Right renal cortex interstitium (tissue), 3 donors: ENCODE measurements at regions not wholly inside any gene's neighbourhood (a gene's known extent, or its start where the extent isn't known, plus 50 kb on each side); places are given as distances from the start of the nearest gene placed in this dataset.
"Not testable (repeated sequence)": the region's sequence is repeated elsewhere in the genome, so short reads cannot be mapped to it uniquely, and the experiment has no call there.

Source experiments
- DNase-seq, 3 donors: peaks; one replicate each; pipeline ENCODE4 v3.0.0-alpha.2; 2013; ENCODE audit warnings: low read depth in 3 of 3, low spot score in 2 of 3

DNA sequence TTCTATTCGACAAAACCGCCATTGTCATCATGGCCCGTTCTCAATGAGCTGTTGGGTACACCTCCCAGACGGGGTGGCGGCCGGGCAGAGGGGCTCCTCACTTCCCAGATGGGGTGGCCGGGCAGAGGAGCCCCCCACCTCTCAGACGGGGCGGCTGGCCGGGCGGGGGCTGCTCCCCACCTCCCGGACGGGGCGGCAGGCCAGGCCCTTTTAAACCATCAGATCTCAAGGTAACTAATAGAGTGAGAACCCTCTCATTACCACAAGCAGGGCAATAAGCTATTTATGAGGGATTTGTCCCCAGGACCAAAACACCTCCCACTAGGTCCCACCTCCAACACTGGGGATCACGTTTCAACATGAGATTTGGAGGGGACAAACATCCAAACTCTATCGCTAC is 571.5 kb downstream of the INSC start:
- not testable (repeated sequence) for DNase-seq

GRCh38 chr11:15687342-15687741 is 572.6 kb downstream of the INSC start:
- no peak for DNase-seq

DNA sequence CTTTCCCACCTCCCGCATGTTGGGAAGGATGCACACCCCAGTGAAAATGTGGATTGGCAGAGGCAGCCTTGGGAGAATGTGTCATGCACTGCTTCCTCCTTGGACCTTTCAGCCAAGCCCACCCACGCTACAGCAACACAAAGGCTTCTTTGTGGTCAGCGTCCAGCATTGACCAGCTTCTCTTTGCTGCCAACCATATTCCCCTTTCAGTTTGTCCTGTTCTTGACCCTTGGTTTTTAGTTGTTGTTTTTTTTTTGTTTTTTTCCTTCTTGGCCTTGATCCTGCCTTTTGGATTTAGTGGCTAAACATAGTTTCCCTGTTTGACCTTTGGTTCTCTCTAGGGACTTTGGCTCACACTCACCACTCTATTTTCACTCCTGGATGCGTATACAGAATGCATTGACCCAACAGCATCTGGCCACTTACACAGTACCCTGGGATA is 573.6 kb downstream of the INSC start:
- no peak for DNase-seq

- DNase-seq, result no peak
Observed at GRCh38 chr11:15690320-15690719, 575.6 kb downstream of the INSC start.

DNA sequence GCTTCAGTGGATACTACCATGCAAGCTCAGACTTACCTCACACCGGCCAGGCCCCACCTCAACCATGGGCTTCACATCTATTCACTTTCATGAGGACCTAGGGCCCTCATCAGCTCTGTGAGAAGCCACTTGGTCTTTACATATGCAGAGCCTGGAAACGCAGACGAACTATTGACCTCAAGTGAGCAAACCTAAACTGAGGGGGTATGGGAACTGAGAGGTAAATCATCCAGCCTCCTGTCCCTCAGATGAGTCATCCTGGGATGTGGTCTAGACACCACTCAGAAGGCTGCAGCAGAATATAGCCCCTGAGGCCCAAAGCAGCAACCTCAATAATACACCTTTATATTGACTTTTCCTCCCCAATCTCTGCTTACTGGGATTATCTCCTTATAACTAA is 578.0 kb downstream of the INSC start:
- DNase-seq, result no peak

DNA sequence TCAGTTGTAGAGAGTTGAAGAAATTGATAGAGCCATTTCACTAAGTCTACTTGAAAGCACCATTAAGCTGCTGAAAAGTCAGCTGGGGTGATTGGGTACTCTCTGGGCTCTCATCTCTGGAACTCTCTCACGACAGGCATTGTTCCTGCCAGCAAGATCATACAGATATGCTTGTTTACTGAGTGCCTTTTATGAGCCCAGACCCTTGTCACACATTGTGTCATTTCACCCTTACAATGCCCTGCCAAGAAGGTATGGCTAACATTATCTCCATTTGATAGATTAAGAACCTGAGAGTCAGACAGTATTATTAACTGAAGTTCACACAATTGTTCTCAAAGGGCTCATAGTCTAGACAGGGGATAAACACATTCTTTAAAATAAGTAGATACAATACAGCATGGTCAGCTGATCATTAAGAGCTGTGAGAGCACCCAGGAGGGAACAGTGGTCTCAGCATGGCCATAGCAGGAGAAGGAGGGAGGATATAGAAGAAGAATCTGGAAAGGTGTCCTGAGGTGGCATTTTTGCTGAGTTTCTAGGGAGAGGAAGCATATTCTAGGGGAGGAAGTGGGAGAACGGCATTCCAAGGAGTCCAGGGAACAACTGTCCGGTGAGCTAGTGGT is 580.5 kb downstream of the INSC start:
- DNase-seq, result no peak

DNA sequence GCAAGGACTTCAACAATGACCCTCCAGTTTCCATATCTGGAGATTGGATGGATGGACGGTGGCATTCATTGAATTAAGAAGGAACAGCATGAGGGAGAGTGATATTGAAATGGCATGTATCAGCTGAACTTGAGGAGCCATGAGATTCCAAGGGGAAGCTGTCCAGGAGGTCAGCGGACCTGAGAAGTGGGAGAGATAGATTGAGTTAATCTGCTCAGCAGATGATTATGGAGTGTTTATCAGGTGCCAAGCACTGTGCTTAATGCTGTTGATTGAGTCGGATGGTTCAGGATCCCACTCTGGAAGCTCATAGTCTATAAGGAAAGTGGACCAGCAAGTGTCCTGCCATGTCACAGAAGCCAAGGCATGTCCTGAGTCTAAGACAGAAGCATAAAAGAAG is 581.3 kb downstream of the INSC start:
- no peak for DNase-seq

- DNase-seq, result no peak
Observed at GRCh38 chr11:15697437-15698236, 582.9 kb downstream of the INSC start.

GRCh38 chr11:15698855-15699254 is 584.1 kb downstream of the INSC start:
- no peak for DNase-seq

GRCh38 chr11:15699978-15700377 is 585.3 kb downstream of the INSC start:
- DNase-seq, result no peak

DNA sequence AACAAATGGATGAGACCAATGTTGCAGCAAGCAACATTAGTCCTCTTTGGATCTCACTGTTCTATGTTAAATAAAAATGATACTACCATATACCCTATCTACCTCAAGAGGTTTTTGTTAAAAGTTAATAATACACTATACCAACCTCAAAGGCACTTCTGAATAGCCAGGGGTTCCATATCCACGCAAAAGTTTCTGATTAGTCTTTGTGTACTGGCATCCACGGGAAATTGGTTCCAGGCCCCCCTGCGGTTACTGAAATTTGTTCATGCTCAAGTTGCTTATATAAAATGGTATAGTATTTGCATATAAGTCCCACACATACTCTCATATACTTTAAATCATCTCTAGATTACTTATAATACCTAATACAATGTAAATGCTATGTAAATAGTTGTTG is 585.7 kb downstream of the INSC start:
- DNase-seq, result no peak

DNA sequence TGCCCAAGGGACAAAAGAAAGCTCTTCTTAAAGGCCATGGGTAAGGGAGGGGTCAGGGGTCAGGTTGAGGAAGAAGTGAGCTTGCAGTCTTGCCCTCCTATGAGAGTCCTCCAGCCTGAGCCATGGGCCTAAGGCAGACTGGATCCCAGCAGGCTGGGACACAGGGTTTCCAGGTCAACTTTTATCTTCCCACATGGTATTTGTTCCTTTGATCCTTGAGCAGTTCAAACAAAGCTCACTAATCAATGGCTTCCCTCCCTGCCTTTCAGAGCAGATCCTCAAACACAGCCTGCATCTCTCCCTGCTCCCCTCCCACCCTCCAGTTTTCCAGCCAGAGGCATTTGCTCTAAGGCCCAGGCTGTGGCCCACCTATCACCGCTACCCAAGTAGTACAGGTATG is 589.3 kb downstream of the INSC start:
- no peak for DNase-seq

DNA sequence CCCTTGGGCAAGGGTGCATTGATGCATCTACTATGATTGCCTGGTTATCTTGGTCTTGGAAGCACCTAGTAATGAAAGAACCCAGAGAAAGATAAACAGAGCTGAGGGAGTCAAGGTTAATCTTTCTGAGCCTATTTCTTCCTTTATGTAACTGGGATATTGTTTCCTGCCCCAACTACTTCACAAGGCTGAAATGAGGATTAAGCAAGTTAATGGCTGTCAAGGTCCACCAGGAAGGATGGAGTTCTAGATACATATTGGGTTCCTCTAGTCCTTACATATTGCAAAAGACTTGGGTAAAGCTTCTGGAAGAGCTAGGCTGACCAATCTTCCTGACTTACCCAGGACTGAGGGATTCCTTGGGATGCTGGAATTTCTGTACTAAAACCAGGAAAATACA is 589.8 kb downstream of the INSC start:
- DNase-seq, result no peak

- DNase-seq, result no peak
Observed at GRCh38 chr11:15705891-15706290, 591.2 kb downstream of the INSC start.

- DNase-seq, result no peak
Observed at GRCh38 chr11:15707194-15707593, 592.5 kb downstream of the INSC start.

DNA sequence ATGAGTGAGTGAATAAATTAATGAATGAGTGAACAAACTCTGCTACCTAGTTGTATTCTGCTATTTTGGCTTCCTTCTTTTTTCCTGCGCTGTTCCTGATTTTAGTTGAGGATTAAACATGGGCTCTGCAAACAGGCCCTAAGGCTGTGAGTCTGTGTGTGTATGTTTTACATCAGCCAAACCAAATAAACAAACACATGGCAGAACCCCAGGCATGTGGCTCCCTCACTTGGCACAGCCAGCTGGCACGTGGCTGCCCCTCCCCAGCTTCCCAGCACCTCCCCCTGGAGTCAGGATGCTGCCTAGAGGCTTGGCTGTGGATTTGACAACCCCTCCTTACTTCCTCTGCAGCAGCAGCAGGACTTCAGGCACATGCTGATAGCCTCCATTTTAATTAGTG is 593.2 kb downstream of the INSC start:
- DNase-seq, result no peak

DNA sequence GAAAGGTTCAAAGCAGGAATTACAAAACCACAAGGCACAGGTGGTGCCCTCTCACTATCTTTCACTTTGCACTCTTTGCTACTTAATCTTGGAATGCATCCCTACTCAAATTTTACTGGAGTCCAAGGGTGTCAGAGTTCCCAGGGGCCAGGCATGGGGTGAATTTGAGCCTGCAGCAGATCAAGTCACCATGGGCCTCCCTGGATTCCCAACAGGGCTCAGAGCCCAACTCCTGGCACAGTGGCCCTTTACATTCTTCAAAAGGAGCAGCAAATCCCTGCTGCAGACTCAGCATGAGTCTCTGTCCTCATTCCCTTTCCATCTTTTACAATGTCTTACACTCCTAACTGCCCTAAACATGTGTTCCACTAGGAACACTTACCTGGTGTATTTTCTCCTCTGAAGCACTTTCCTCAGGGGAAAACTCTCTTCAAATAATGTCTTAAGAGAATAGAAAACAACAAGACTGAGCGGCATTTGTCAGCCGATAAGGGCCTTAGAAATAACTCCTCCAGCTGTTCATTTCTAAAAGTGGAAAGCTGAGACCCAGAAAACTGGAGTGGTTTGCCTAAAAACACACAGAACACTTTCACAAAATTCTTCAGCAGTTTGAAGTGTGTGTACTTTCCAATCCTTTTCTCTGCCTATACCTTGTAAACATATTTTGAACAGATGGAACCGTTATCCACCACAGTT is 596.0 kb downstream of the INSC start:
- no peak for DNase-seq

DNA sequence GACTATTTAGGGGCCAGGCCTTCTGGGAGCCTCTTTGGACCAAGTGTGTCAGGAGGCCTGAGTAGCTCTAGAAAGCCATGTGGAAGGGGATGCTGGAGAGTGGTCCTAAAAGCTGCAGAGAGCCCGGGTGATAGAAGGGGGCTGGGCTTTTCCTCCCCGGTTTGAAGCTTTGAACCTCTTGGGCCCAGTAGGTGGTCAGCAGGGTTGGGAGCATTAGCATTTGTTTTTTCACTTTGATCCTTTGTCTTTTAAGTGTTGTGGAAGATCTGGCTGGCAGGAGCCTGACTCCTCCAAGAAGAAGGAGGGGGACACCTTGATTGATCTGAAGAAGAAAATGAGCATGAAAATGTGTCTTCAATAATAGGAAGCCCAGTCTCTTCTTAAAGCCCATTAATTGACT is 596.6 kb downstream of the INSC start:
- no peak for DNase-seq

DNA sequence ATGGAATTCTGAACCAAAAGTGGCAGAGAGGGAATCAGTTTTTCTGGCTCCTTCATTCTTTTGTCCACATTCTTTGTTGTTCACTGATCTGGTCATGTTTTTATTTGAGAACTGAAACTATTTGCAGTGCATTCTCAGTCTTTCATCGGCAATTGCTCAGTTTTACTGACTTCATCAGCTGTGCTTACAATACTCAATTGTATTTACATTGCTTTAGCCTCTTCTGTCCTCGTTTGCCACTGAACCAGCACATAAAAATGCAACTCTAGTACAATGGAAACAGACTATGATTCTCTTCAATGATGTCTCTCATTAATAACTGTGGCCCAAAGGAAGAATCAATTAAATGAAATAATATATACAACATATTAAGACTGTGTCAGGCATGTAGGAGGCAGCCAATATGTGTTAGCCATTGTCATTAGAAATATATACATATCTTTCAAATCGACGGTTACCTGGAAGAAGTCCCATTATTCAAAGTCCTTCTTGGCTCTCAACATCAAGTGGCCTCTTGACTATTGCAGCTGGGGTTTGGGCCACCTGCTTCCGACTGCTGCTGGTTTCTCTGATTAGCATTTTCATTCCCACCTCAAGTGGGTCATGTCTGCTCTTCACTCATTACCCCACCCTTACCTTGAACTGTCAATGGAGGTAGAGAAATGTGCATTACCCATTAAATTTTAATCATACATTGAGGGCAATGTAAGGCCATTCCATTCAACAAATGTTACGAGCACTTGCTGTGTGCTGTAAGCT is 600.1 kb downstream of the INSC start:
- no peak for DNase-seq

- no peak for DNase-seq
Observed at GRCh38 chr11:15716550-15716949, 601.8 kb downstream of the INSC start.

GRCh38 chr11:15720460-15720859 is 605.7 kb downstream of the INSC start:
- DNase-seq, result no peak
